ENCODE measurements at regions not wholly inside any gene's neighbourhood (a gene's known extent, or its start where the extent isn't known, plus 50 kb on each side); places are given as distances from the start of the nearest gene placed in this dataset.

DNA sequence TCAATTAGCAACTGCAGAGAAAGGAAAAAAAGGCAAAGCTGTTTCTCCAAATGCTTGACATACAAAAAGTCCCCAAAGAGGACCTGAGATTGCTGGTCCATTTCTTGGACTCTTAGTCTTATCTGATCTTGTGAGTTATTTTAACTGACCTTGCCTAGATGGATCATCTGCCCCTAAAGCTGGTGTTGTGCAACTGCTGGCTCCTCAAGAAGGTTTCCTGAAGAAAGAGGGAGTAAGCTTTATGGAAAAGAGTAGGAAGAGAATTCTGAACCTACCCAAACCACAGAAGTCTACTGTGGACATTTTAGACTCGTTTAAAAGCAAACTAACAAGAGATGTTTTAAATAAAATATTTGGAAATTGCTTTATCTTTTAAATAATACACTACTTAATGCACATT is 140.0 kb upstream of the HS3ST3A1 start:
- DNase-seq, result no peak

DNA sequence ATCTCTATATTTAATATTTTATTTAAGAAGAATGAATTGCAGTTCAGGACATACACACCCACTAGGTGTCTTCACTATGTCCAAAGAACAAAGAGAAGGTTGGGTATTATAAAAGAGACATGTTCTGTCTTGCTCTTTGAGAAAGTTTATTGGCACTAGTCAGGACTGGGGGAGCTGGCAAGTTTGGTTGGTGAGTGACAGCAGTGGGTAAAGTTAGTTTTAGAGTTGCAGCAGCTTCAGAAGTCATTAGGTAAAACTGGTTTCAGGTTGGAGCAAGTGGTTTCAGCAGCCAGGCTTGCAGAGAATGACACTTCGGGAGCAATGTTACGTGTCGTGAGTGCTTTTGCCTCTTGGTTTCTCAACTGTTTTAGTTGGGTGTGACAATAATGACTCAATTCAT is 142.2 kb upstream of the HS3ST3A1 start:
- no peak for DNase-seq

DNA sequence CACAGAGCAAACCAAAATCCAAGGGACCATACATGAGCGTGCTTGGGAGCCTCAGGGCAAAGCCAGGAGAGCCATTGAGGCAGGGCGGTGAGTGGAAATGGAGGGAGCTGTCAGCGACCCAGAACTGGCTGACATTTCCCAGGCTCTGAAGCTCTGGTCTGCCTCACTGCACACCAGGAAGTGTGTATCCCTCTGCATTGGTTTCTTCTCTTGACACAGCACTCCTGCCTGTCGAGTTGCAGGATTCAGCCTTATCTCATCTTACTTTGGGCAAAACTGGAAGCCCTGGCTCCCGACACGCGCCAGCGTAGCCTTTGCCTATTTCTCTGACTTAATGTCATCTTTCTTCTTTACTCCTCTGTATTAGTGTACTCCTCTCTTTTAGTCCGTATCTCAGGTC is 144.7 kb upstream of the HS3ST3A1 start:
- no peak for DNase-seq

DNA sequence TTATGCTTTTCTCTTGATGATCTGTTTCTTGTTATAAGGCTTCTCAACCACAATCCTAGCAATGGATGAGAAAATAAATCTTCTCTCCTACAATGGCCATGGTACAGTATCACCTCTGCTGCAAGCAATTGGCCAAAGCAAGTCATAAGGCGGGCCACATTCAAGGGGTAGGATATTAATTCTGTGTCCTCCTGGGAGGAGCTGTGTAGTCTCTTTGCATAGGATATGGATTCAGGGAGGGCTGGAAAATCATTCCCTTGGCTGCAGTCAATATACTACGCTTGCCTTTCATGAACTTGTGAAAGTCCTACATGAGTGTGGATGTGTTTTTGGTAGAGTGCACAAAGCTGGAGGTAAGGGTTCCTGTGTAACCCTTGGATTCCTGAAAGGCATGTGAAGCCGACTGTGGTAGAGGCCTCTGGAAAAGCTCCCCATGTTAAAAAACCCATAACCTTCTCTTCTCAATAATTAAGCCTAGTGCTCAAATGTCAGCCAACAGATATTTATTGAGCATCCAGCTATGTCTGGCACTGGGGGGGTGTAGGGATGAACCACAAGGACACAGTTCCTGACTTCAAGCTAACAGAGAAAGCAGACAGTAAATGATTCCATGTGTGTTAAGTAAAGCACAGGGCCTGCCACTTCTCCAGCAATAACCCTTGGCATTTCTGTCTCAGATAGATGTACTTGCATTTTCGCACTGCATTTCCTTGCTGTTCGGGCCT is 147.6 kb upstream of the HS3ST3A1 start:
- no peak for DNase-seq

DNA sequence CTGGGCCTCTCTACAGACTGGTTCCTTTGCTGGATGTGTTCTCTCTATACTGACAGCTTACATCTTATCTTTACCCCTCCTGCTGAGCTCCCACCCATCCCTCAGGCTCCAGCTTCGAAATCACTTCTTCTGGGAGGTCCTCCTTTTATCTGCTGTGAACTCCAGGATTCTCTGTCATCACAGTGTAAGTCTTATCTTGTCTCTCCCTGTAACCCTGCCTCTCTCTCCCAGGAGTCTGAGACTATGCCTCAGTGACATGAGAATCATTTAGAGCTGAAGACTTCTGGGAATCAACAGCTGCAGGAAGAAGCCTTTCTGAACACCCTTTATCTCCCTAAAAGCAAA is 148.1 kb upstream of the HS3ST3A1 start:
- DNase-seq, result no peak

DNA sequence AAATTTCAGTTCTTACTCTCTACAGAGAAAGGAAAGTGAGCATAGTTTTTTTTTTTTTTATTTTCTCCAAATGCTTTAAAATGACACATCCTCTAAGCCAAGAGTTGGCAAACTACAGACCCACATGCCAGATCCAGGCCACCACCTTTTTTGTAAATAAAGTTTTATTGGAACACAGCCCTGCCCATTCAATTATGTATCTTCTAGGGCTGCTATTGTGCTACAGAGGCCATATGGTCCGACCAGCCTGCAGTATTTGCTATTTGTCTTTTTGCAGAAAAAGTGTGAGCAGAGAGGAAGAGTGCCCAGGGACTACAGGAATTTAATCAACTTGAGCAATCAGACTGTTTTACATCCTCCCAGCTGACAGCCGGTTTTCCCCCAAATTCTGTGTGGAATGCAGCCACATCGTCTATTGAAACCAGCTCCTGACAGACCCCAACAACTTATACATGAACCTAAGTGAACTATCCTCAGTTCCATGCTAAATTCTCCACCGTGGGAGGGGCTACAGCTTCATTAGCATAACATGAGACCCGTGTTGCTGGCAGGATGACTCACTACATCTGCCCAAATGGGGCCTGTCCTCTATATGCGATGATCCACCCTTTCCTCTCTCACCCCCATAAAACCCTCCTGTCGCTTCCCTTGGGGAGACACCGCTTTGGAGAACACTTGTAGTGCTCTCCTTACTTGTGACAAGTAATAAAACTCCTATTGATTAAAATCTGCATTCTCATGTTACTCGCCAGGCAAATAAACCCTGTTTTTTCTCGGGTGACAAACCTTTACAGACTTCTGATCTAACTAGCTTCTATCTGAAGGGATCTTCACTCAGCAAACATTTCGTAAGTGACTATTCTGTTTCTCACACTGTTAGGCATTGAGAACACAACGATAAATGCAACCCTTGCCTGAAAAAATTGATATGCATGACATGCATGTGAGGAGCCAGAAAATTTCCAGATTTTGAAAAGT is 149.4 kb upstream of the HS3ST3A1 start:
- no peak for DNase-seq

DNA sequence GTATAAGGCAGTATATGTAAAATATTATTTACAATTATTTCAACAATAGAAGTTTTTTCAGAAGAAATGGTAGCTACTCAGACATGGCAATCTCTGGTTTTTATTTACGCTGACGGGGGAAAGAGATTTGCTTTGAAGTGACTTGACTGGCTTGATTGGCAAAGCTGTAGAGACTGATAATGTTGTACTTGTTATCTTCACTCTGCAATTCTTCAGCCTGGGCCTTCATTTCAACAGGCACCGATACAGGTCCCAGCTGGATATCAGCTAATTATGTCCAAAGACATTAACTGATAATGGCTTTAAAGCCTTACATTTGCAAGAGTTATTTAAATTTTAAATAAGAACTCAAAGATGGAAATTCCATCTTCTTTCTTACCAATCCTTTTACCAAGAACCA is 151.4 kb upstream of the HS3ST3A1 start:
- DNase-seq, result no peak

DNA sequence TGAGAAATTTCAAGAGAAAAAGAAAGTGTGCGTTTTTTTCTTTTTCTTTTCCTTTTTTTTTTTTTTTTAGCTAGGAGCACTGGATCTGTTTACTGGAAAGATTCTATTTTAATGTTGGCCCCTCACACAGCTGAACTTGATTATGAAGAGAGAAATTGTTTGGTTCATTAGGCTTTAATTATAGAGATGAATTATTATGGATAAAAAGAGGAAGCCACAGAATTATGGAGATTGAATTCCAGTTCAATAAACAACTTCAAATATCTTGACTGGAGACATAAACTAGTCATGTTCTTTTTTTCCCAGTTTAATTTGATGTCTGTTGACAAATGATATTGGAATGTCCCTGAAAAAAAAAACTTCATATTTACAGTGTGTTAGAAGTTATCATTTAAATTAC is 152.0 kb upstream of the HS3ST3A1 start:
- DNase-seq, result no peak

DNA sequence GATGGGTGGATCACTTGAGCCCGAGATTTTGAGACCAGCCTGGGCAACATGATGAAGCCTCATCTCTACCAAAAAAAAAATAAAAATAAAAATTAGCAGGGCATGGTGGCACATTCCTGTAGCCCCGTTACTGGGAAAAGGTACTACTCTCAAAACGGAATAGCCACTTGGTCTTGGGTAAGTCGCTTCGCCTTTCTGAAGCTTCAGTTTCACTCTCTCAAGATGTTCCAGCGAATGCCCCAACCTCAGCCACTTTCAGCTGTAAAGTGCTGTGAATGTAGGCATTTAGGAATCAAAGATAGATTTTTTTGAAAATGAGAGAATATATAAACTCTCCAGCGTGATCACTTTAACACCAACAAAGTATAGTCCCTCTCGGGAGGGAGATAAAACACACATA is 154.1 kb upstream of the HS3ST3A1 start:
- DNase-seq, result no peak

DNA sequence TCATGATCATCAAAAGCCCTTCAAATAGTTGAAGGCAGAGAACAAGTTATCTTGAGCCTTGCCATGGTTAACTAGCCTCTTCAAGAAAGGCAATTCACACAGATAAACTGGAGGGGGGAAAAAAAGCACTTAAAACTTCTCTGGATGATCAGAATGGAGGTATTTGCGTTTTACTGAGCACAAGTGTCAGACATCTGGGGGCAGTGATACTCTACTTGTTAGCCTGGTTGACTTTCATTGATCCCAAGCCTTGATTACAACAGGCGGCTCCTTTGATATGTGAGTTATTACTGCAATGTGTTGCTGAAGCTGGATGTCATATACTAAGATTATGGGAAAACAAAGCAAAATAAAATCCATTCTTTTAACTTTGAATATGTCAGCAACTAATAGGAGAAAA is 155.0 kb upstream of the HS3ST3A1 start:
- DNase-seq, result no peak

DNA sequence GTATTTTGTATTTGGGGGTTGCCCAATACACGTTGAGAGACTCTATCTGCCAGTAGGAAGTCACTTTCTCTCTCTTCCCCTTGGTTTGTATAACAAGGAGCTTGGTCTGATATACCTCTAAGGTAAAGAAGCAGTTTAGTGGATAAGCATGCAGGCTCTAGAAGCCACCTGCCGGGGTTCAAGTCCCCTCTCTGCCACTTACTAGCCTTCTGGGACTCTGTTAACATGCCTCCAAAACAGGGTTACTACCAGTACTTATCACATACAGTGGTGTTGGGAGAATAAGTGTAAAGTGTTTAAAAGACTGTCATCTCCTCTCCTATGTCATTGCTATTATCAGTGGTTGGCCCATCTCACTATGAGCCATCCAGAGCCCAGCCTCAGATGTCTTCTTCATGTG is 156.1 kb upstream of the HS3ST3A1 start:
- DNase-seq, result no peak

DNA sequence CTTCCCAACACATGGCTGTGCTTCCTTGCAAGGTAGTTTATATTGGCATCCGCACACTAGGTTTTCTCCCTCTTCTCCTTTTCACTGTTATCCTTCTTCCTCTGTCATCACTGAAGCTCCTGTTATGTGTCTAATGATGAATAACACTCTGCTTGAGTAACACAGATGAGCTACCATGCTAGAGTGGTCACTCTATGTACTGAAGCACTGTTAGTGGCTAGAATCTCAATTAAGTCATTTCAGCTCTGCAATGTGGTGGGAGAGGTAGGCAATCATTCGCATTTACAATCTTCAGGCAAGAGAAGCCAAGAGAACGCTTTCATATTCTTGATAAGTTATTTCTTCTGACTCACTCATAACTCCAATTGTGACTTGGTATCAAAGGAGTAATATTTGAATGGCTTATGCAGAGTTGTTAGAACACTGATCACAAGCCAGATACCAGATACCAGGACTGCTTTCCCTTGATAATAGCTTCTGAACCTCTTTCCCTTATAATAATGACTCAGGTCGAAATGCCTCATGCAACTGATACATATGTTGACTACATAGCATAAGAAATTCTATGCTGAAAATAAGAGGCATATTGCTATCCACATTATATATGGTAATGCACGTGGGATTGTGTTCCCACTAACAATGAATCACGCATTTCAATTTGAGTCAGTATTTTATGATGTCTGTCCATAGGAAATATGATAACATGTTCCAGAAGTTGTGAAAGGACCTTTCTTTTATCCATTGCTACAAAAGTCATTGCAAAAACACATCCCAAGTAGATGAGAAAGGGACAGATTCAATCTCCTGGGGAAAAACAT is 158.0 kb upstream of the HS3ST3A1 start:
- no peak for DNase-seq

DNA sequence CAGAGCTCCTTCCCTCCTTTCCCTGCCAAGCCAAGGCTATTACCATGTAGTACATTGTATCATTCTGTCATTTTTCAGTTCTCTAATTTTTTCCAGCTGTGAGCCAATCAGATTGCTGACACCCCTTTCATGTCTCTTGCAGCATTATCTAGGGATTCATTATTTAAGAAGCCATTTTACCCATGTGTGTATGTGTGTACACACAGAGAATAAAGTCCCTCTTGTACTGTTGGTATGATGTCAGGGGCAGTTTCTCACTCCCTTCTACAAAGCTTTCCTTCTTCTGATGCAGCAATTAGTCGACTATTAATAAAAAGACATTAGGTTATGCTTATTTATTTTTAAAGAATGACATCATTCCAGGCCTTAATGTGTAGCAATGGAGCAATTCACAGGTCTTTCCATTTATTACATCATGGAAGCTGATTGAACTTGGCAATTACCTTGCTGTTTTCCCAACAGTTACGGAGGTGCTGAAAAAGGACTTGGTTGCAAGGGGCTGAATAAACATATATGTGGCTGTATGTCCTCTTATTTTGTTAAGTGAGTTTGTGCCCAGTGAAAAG is 159.4 kb upstream of the HS3ST3A1 start:
- no peak for DNase-seq

DNA sequence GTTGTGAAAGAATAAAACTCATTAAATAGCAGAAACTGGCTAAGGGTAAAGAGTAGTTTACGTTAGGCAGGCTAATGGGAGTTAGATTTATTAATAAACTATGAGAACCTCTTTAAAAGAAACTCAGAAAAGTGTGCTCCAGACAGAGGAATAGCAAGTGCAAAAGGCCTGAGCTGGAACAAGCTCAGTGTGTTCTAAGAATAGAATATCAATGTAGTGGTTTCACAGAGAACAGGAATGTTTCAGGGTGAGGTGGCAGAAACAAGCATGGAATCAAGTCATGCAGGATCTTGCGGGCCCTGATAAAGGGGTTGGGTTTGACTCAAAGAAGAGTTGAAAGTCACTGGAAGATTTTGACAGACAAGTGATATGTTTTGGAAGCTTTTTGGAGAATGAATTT is 164.0 kb upstream of the HS3ST3A1 start:
- no peak for DNase-seq

DNA sequence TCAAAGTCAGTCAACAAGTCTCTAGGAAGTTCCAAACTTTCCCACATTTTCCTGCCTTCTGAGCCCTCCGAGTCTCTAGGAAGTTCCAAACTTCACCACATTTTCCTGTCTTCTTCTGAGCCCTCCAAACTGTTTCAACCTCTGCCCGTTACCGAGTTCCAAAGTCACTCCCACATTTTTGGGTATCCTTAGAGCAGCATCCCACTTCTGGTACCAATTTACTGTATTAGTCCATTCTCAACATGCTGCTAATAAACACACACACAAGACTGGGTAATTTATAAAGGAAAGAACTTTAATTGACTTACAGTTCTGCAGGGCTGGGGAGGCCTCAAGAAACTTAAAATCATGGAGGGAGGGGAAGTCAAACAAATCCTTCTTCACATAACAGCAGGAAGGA is 169.0 kb upstream of the HS3ST3A1 start:
- DNase-seq, result no peak

DNA sequence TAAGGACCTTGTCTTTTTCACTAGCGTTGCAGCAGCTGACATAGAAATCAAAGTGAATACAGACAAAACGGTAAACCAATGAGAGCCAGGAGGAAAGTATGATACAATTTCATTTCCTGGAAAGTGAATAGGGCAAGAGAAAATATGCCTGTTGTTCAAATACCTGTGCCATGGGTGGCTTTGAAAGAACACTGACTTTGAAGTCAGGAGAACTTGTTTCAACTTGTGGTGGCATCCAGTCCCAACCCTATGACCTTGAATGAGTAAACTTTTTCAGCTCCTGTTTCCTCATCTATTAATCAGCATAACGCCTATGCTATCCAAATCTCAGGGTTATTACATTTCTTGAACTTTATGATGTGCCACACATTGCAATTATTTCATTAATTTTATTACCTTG is 173.7 kb upstream of the HS3ST3A1 start:
- DNase-seq, result no peak

DNA sequence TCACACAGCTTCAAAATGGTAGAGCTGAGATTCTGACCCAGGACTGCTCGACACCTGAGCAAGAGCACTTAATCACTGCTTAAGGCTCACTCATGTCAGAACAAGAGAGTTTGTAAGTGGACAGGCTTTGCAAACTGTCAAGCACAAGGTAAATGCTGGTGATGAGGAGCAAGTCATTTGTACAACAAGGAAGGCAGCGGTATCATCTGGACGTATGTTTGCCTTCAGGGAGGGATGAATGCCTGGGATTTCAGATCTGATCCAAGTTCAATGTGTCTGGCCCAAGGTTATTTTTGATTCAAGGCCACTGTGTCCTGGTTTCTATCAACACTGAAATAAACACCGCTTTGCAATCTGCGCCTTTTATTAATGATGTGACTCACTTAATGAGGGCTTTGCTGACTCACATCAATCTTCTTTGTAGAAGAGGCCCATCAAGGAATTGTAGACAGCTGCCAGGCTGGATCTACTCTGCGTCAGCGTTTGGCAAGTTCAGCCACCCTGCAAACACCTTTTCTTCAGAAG is 174.4 kb upstream of the HS3ST3A1 start:
- DNase-seq, result no peak

DNA sequence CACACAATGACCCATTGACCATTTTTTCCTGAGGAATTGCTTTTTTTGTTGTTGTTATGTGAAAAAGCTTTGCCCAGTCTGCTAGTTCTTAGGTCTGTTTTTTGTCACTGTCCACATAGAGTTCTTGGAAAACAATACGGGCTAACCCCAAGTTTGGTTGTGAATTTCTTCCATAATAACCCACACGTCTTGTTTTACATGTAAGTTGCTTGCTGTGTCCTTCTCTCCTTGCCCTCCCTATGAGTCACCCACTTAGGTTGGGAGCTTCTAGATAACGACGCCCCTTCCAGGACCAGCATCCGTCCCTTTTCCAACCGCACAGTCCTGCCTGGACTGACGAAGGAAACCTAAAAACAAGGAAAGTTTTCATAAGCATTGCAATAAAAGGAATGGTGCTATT is 175.3 kb upstream of the HS3ST3A1 start:
- no peak for DNase-seq

DNA sequence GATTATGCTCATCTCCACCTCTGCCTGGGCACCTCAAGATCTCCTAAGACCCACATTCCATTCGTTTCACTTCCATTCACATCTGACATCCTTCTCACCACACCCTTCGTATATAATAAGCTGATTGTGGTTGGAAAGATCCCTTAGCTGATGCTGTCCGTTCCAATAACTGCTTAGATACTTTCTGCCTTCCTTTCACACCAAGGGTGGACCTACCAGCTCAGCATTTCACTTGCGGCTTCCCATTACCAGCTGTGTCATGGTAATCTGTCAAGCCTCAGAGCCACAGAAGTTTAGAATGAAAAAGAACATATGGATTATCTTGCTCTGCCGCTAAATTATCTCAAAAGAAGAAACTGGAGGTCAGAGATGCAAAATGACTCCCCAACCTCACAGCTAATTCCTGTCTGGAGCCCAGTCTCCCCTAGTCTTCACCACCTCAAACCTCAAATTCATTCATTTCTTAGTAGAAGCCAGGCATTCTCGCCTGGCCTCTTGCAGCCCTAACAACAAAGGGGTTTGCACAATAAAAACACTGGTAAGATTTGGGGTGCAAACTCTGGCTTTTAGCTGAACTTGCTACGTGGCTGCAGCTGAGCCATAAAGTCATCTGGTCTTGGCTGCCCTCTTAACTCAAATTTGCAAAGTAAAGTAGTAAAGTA is 182.8 kb upstream of the HS3ST3A1 start:
- DNase-seq, result no peak

DNA sequence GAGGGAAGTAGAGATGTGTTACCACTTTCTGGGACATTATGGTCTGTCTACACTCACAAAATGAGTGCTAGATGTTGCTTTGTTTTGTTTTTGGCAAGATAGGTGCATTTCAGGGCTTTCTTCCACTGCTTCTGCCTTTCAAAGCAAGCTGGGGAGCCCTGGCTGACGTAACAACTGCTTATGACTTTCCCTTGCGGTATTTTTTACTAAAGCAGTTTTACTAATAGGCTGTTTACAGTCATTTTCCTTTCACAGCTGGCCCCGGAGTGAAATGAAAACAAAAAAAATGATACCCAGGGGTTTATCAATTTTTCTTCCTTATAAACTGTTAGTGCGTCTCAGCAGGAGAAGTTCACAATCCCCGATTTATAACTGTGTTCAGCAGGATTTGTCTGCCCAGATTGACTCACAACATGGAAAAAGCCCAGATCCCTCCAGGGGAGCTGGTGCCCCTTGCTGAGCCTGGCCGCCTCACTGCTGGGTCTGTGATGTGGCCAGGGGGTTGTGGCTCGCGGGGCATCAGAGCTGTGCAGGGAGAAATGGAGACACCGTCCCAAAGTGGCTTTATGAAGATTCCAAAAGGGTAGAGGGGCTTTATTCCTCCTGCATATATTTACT is 184.4 kb upstream of the HS3ST3A1 start:
- DNase-seq, result no peak

DNA sequence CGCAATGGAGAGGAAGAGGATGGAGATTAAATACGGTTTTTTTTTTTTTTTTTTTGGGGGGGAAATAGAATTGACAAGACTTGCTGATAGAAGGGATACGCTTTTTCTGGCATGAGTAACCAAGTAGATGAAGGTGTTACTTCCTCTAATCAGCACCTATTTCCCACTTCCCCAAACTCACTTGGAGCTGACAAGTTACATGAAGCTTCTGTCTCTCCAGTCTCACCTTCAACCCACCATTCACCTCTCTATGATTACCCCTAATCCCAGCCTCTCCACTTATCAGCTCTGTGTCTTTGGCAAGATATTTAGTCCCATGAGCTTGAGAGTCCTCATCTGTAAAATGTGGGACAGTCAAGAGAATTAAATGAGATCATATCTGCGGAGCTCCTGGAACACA is 185.9 kb upstream of the HS3ST3A1 start:
- DNase-seq, result no peak

DNA sequence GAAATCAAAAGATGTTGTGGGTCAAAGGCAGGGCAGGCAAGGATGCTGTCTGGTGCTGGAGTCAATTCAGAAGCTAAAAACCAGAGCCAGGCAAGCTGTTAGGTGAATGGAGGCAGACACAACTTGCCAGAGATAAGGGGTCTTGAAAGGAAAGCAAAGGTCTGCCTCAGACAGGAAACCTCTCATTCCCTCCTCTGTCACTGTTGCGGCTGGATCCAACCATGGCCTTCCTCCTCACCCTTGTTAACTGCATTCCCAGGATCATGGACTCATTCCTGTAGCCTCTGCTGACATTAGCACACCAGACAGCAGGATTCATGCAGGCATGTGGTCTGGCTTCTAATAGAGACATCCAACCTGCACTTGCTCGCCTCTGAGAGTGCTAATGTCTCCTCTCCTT is 186.7 kb upstream of the HS3ST3A1 start:
- no peak for DNase-seq

All from activated T-cell treated with anti-CD3 and anti-CD28 coated beads, Interleukin-2, amount 50 U/mL, for 48 hours (primary cell).